GM12878 (cell line): ENCODE measurements at regions not wholly inside any gene's neighbourhood (a gene's known extent, or its start where the extent isn't known, plus 50 kb on each side); places are given as distances from the start of the nearest gene placed in this dataset.

Source experiments
- ATAC-seq: fragments of 200-7000 bp; cut with Tn5 transposase; 3 replicates; pipeline ENCODE4 v1.9.1; 2020; ENCODE audit warnings: mild to moderate bottlenecking, moderate library complexity
- BruUV-seq: library from RNA; stranded (reverse); fragments of 400-500 nt; replicated peaks from 2 replicates; lab custom pipeline; 2021; lab: Mats Ljungman, UMichigan
- CTCF ChIA-PET: fragments of 300-600 bp; sonication (Branson Sonifier 250); formaldehyde crosslinking; extraction: SDS; loops from one replicate; lab custom pipeline; 2021; ENCODE audit warnings: inconsistent platforms; lab: Yijun Ruan, JAX
- POLR2A ChIA-PET: fragments of 350-600 bp; formaldehyde crosslinking; extraction: SDS; loops from one replicate; lab custom pipeline; 2021; ENCODE audit warnings: inconsistent platforms; lab: Charles Lee
- RAD21 ChIA-PET: fragments of 300-600 bp; sonication (Branson Sonifier 250); formaldehyde crosslinking; loops from one replicate; lab custom pipeline; 2023; ENCODE audit warnings: antibody characterized with exemption; ENCODE audit not compliant: unreplicated experiment; lab: Charles Lee
- SMC1A ChIA-PET: fragments of 300-600 bp; sonication (Branson Sonifier 250); formaldehyde crosslinking; loops from one replicate; lab custom pipeline; 2023; ENCODE audit not compliant: unreplicated experiment, uncharacterized antibody; lab: Charles Lee
- DNase-seq: peaks from one replicate; pipeline ENCODE4 v3.0.0-alpha.2; 2011; ENCODE audit warnings: low read depth, low spot score
- FAIRE-seq: peaks from 3 replicates; lab custom pipeline; 2011; peaks lifted over from hg19 to GRCh38; lab: Jason Lieb, UNC
- H2AFZ ChIP-seq: 2 replicates; pipeline ENCODE4 v1.6.0; 2011; ENCODE audit warnings: low read depth, low read length, control low read depth; ENCODE audit not compliant: control insufficient read depth
- H3K27ac ChIP-seq: 2 replicates; pipeline ENCODE4 v1.5.1; 2011; ENCODE audit warnings: control low read depth; ENCODE audit not compliant: control insufficient read depth, insufficient read depth
- H3K27me3 ChIP-seq, 2 experiments: replicated peaks in 1 of 2; 2 replicates each; pipeline versions ENCODE4 v1.6.0 to v1.6.1; 2011; ENCODE audit warnings: low read length in 1 of 2; ENCODE audit not compliant: control insufficient read depth in 2 of 2, insufficient read depth in 2 of 2
- H3K36me3 ChIP-seq, 2 experiments: 2 replicates each; pipeline ENCODE4 v1.5.1; 2011; ENCODE audit warnings: low read length in 1 of 2; ENCODE audit not compliant: control insufficient read depth in 2 of 2, insufficient read depth in 2 of 2
- H3K4me1 ChIP-seq: 2 replicates; pipeline ENCODE4 v1.6.1; 2011; ENCODE audit warnings: mild to moderate bottlenecking, low read length, moderate library complexity, mixed read lengths; ENCODE audit not compliant: control insufficient read depth, insufficient read depth
- H3K4me2 ChIP-seq: 2 replicates; pipeline ENCODE4 v1.6.0; 2011; ENCODE audit warnings: control low read depth; ENCODE audit not compliant: control insufficient read depth, insufficient read depth
- H3K4me3 ChIP-seq: fragments of 200-600 bp; sonication (generic); 2 replicates; pipeline ENCODE4 v1.5.1; 2016
- H3K79me2 ChIP-seq: 2 replicates; pipeline ENCODE4 v1.6.0; 2011; ENCODE audit warnings: low read length; ENCODE audit not compliant: control insufficient read depth, insufficient read depth
- H3K9ac ChIP-seq: 2 replicates; pipeline ENCODE4 v1.8.0; 2011; ENCODE audit warnings: low read length, control low read depth, mixed read lengths; ENCODE audit not compliant: control insufficient read depth, insufficient read depth
- H3K9me3 ChIP-seq: replicated peaks from 3 replicates; pipeline ENCODE4 v1.5.1; 2011; ENCODE audit warnings: mild to moderate bottlenecking, low read length; ENCODE audit not compliant: control insufficient read depth, insufficient read depth
- H4K20me1 ChIP-seq: 2 replicates; pipeline ENCODE4 v1.6.0; 2011; ENCODE audit not compliant: control insufficient read depth, insufficient read depth
- ASH2L ChIP-seq: fragments of 300-600, 200-600 bp; sonication (generic); IDR thresholded peaks from 2 replicates; pipeline ENCODE4 v1.6.1; 2017; ENCODE audit warnings: low read depth, mild to moderate bottlenecking, borderline replicate concordance
- BCLAF1 ChIP-seq: fragments of 450-650 bp; IDR thresholded peaks from 2 replicates; pipeline ENCODE4 v1.6.1; 2017; ENCODE audit warnings: antibody characterized with exemption, mild to moderate bottlenecking, moderate library complexity
- BHLHE40 ChIP-seq, 2 experiments: fragments of 450-650 bp in 1 of 2; IDR thresholded peaks; 2 replicates each; pipeline ENCODE4 v1.6.1; 2011 to 2017; ENCODE audit warnings: low read depth in 2 of 2, borderline replicate concordance in 1 of 2, improper control_type of control experiment in 1 of 2, low read length in 1 of 2, mild to moderate bottlenecking in 1 of 2
- BMI1 ChIP-seq: fragments of 450-650 bp; IDR thresholded peaks from 2 replicates; pipeline ENCODE4 v1.6.1; 2016; ENCODE audit warnings: mild to moderate bottlenecking, moderate library complexity, borderline replicate concordance
- BRCA1 ChIP-seq: IDR thresholded peaks from 2 replicates; pipeline ENCODE4 v1.6.1; 2011; ENCODE audit warnings: low read depth, low read length, improper control_type of control experiment
- E2F8 ChIP-seq: fragments of 450-650 bp; IDR thresholded peaks from 2 replicates; pipeline ENCODE4 v1.6.1; 2018; ENCODE audit warnings: mild to moderate bottlenecking, low read depth, moderate library complexity; ENCODE audit not compliant: partially characterized antibody
- EP300 ChIP-seq, 2 experiments: fragments of 150-350 bp in 1 of 2; IDR thresholded peaks; 2 replicates each; pipeline ENCODE4 v1.6.1; 2011 to 2012; ENCODE audit warnings: low read depth in 2 of 2, low read length in 2 of 2, borderline replicate concordance in 1 of 2, improper control_type of control experiment in 1 of 2, inconsistent platforms in 1 of 2; ENCODE audit not compliant: control insufficient read depth in 1 of 2
- IRF3 ChIP-seq: fragments of 450-650 bp; IDR thresholded peaks from 2 replicates; pipeline ENCODE4 v1.6.1; 2014; ENCODE audit warnings: mild to moderate bottlenecking
- NBN ChIP-seq: fragments of 450-650 bp; IDR thresholded peaks from 2 replicates; pipeline ENCODE4 v1.6.1; 2016
- NR2C1 ChIP-seq: fragments of 450-650 bp; IDR thresholded peaks from 2 replicates; pipeline ENCODE4 v1.6.1; 2017; ENCODE audit warnings: antibody characterized with exemption, mild to moderate bottlenecking, moderate library complexity
- PAX8 ChIP-seq: fragments of 450-650 bp; IDR thresholded peaks from 2 replicates; pipeline ENCODE4 v1.6.1; 2017; ENCODE audit warnings: mild to moderate bottlenecking, moderate library complexity
- TCF7 ChIP-seq: IDR thresholded peaks from 2 replicates; pipeline ENCODE4 v1.6.1; 2014; ENCODE audit warnings: antibody characterized with exemption, borderline replicate concordance
- ZBTB33 ChIP-seq: fragments of 450-650 bp; IDR thresholded peaks from 2 replicates; pipeline ENCODE4 v1.6.1; 2017; ENCODE audit warnings: mild to moderate bottlenecking
- ZNF217 ChIP-seq: fragments of 450-650 bp; IDR thresholded peaks from 2 replicates; pipeline ENCODE4 v1.6.1; 2017; ENCODE audit warnings: antibody characterized with exemption, mild to moderate bottlenecking
- WGBS: methylation state at CpG from one replicate; pipeline ENCODE4 v1.1.6; 2016; ENCODE audit warnings: low lambda C conversion rate; ENCODE audit not compliant: insufficient replicate concordance, insufficient coverage; ENCODE audit errors: missing lambda C conversion rate; 5-methylcytosine and 5-hydroxymethylcytosine counted together
- in situ Hi-C: fragments of 300-500 bp; cut with MboI; formaldehyde crosslinking; loops from 9 replicates; pipeline ENCODE4 v1.14.3; 2018; ENCODE audit warnings: mixed read lengths
- intact Hi-C: fragments of 100-400 bp; cut with micrococcal nuclease; formaldehyde crosslinking; loops from one replicate; pipeline ENCODE4 v1.14.2; 2022; ENCODE audit not compliant: unreplicated experiment

- no peak for TF ChIP-seq ZBTB33
Observed at GRCh38 chr12:24631676-24632426, 317.1 kb downstream of the BCAT1 start (continued).

GRCh38 chr12:24630856-24631255 is 318.0 kb downstream of the BCAT1 start:
- DNase-seq (no peak), FAIRE-seq (no peak), ATAC-seq (no peak)
- H2AFZ ChIP-seq: no peak overlapping the region
- H3K9ac ChIP-seq: no peak overlapping the region
- in situ Hi-C loops: no loop called here
- no peaks in the 10 kb centered on the region for H3K9me3 ChIP-seq
- no peaks in the 10 kb centered on the region for H3K79me2 ChIP-seq
- CTCF ChIA-PET: no interaction called here
- RAD21 ChIA-PET: no interaction called here
- intact Hi-C loops: no loop called here
- no peaks in the 10 kb centered on the region for H4K20me1 ChIP-seq
- BruUV-seq: no TSS peak
- H3K4me2 ChIP-seq: no peak overlapping the region
- POLR2A ChIA-PET: no interaction called here
- no peaks in the 10 kb centered on the region for H3K36me3 ChIP-seq
- no peaks in the 10 kb centered on the region for H3K27me3 ChIP-seq
- 73% methylated on average over 2 of the region's 2 CpGs for WGBS
- SMC1A ChIA-PET: interaction anchor here (0.7 to 0.8 kb wide), 2 partner anchors 16 to 59 kb away, joined by 3 read pairs; no protein-coding TSS in a partner anchor
- no peak overlapping the region for H3K4me3 ChIP-seq
- H3K4me1 ChIP-seq: no peaks in the 10 kb centered on the region
- H3K27ac ChIP-seq: no peak overlapping the region
- TF ChIP-seq IRF3 (no peak), PAX8 (no peak), BRCA1 (no peak), TCF7 (no peak), BHLHE40 (IDR thresholded peaks at IDR 0.05; ENCODE audit: borderline replicate concordance in 1 of 2, low read depth in 2 of 2, low read length in 1 of 2) (no peak), NR2C1 (no peak), EP300 (IDR thresholded peaks at IDR 0.05; ENCODE audit: borderline replicate concordance in 1 of 2, control insufficient read depth in 1 of 2, low read depth in 2 of 2, low read length in 2 of 2) (no peak), E2F8 (no peak), BCLAF1 (no peak), ASH2L (no peak), NBN (no peak), ZNF217 (no peak), BMI1 (no peak)
